RPMI8226 (cell line): ENCODE measurements at regions not wholly inside any gene's neighbourhood (a gene's known extent, or its start where the extent isn't known, plus 50 kb on each side); places are given as distances from the start of the nearest gene placed in this dataset.

Source experiments
- DNase-seq: peaks from one replicate; pipeline ENCODE4 v3.0.0-alpha.2; 2015

DNA sequence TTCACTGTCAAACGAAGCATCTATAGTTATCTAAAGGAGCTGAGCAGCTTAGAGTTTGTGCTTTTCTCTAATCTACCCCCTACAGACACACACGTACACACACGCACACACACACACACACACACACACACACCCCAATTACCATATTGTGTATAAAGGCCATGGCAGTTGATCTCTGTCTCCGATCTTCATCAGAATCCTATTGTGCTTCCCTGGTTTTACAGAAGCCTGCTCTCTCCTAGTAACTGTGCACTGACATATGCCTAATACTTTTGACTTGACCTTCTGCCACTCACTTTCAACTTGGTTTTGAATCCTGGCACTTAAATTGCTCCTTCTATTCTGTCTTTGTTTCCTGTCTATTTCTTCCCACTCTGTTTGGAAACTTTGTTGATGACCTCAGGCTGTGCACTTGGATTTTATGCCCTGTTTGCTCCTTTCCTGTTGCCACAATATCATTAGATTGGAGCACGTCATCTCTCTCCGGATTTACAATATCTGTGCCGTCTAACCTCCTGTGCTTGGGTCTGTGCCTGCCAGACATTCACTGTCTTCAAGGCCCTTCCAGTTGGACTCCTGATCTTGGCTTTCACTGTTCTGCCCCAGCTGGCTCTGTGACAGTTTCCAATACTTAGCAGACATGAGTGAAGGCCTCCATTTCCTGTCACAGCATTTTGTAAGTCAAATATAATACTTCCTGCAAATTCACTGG, 928.1 kb downstream of the FAT4 start:
- DNase-seq, result no peak

GRCh38 chr4:126247409-126247808, 932.7 kb downstream of the FAT4 start:
- DNase-seq, result no peak

GRCh38 chr4:126250006-126250405, 935.3 kb downstream of the FAT4 start:
- no peak for DNase-seq

- DNase-seq, result no peak
These were observed 936.4 kb downstream of the FAT4 start for GRCh38 chr4:126251169-126251568.

DNA sequence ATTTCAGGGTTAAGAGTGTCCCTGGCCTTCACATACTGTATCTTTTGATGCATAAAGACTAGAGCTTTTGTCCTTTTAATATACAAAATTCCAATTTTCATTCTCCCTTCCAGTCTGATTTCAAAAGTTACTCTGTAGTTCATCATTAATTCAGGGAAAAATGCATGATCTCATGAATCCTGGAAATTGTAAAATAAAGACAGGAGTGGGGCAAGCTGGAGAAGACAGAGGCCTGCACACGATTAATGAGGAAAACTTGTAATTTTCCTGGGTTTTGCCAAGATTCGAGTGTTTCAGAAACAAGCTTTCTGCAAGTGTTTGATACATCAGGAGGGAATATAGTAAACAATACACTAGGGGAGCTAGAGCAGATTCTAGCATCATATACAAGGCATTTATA, 947.9 kb downstream of the FAT4 start:
- DNase-seq, result no peak

GRCh38 chr4:126264839-126265238, 950.1 kb downstream of the FAT4 start:
- no peak for DNase-seq

GRCh38 chr4:126265888-126266287, 951.1 kb downstream of the FAT4 start:
- no peak for DNase-seq

DNA sequence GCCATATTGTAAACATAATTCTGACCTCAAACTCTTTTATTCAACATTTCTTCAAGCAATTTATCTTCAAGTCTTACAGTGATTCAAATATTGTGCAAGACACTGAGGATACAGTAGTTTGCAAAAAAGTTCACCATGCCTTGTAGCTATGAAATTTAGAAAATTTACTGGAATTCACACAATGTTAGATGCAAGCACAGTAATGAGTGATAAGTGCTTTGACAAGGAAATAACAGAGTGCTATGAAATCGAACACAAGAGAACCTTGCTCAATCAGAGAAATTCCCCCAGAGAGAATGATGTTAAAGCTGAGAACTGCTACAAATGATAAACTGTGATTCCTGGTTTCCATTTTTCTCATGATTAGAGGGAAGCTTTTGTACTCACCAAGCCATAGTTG, 952.9 kb downstream of the FAT4 start:
- no peak for DNase-seq

DNA sequence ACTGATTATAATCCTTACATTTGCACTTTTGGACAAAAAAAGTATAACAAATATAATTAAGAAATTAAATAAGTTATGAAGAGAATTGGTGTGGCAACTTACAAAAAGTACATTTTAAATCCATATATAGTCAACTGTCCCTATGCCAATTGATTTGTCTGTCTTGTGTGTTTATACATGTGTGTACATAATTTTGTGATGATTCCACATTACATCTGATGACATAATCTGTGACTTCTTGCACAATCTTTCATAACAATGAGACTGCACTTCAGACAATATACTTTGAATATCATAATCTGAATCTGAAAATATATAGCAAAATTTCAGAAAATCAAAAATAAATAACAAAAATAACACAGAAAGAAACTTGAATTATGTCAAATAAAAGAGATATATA, 953.4 kb downstream of the FAT4 start:
- DNase-seq, result no peak

DNA sequence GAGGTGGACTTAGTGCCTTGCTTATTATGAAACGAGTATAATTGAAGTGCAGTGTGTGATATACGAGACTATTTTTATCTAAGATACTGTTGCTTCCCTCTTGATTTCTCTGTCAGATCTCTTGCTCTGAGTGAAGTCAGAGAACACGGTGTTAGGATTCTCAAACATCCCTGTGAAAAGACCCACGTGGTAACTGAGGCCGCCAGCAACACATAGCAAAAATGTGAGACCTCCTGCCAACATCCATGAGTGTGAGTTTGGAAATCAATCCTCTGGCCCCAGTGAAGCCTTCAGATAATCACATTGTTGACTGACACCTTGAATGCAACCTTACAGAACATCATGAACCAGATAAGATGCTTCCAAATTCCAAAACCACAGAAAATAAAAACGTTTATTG, 954.4 kb downstream of the FAT4 start:
- DNase-seq, result no peak

- DNase-seq, result no peak
These were observed 956.5 kb downstream of the FAT4 start for GRCh38 chr4:126271292-126271691.

DNA sequence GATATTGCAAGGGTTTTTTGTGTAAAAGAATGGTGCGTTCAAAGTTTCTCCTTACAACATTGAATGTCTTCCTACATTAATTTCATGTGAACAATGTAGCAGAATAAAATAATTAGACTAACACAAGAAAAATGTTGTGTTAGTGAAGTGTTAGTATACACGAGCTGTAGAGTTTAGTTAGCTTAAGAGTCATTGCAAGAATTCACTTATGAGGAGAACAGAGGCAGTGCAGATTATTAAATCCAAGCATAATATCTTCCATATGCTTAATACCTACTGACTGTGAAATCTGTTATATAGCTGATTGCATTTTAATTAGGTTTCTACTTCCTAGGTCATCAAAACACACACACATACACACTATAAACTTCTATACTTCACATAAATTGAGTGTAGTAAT, 959.0 kb downstream of the FAT4 start:
- no peak for DNase-seq

- DNase-seq, result no peak
These were observed 977.1 kb downstream of the FAT4 start for GRCh38 chr4:126291886-126292285.

DNA sequence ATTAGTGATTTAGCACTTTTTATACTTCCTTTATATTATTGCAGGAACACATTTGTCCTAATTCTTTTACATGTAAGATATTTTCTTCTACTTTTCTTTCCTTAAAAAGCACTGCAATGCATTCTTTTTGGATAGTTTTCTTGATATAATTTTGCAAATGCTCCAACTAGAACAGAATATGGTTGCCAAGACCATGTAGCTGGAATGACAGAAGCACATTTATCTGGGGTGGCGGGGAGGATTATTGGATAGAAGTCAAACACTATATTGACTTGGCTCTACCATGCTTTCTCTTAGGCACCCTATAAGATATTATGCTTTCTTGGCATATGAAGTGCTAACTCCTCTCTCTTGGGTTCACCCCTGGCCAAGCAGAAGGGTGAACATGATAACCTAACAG, 983.5 kb downstream of the FAT4 start:
- no peak for DNase-seq

DNA sequence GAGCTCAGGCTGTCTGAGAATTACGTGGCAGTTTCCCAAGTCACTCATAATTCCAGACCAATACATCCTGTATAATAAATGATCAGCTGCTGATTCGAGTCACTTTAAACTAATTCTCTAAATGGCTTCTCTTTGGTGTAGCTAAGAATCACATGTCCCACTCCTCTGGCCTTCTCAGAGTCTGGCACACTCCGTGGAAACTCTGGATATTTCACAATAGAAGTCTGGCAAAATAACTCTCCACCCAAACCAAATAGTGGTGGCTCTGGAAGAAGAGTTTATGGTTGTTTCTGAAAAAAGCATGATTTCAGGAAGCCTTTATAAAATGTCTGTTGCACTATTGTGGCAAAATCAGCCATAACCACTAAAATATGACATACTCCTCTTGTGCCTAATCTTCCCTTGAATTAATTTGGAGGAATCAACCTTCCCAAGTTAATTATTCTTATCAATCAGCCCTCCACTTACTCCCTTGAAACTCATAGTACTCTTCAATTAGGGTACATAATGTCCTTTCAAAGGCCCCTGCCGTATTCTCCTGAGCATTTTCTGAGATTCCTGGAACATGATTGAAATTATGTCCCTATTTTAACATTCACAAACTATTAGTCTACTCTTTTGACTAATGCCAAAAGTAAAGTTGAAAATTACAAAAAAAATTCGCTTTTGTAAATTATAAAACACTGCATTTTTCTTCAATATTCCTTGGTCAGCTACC, 991.6 kb downstream of the FAT4 start:
- DNase-seq, result no peak

GRCh38 chr4:126318376-126318775, 1003.6 kb downstream of the FAT4 start:
- DNase-seq, result no peak

GRCh38 chr4:126328914-126329313, 1014.2 kb downstream of the FAT4 start:
- no peak for DNase-seq

- DNase-seq, result no peak
These were observed 1023.8 kb downstream of the FAT4 start for GRCh38 chr4:126338548-126338947.

DNA sequence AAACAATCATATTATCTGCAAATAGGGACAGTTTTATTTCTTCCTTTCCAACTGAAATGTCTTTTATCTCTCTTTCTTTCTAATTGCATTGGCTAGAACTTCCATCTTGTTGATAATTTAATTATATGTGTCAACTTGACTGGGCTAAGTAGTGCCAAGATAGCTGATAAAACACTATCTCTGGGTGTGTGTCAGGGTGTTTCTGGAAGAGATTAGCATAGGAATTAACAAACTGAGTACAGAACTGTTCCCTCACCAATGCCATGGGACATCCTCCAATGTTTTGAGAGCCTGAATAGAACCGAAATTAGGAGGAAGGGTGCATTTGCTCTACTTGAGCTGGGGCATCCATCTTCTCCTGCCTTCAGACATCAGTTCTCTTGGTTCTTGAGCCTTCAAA, 1027.2 kb downstream of the FAT4 start:
- no peak for DNase-seq

DNA sequence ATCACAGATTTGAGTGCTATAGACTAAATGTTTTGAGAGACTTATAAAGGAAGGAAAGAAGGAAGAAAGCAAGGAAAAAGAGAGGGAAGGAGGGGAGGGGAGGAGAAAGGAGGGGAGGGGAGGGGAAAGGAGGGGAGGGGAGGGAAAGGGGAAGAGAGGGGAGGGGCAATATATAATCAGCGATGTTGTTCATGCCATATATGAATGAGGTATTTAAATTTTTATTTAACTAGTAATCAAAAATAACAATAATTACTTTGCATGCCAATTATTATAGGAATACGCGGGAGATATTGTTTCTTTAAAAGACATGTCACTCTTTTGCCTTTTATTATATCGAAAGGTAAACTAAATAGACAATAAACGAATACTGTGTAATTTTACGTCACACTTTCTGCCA, 1029.7 kb downstream of the FAT4 start:
- DNase-seq, result no peak

GRCh38 chr4:126346654-126347053, 1031.9 kb downstream of the FAT4 start:
- DNase-seq, result no peak

GRCh38 chr4:126354784-126355183, 1040.0 kb downstream of the FAT4 start:
- DNase-seq, result no peak

DNA sequence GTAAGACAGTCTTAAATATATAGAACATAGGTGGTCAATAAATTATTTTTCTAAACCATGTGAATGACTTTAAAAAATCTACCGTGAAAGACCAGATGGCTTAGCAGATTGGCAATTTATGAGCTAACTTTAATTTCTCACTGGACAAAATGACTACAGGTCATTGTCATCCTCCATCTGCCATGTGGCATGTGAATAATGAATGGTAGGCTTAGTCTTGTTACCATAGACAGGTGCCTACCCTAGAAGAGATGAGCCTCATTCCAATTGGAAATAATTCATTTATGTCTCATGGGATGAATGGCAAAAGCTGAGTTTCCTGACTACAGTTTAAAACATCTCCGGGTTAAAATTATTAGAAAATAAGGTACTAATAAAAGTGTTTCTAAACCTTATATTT, 1043.3 kb downstream of the FAT4 start:
- DNase-seq, result no peak

DNA sequence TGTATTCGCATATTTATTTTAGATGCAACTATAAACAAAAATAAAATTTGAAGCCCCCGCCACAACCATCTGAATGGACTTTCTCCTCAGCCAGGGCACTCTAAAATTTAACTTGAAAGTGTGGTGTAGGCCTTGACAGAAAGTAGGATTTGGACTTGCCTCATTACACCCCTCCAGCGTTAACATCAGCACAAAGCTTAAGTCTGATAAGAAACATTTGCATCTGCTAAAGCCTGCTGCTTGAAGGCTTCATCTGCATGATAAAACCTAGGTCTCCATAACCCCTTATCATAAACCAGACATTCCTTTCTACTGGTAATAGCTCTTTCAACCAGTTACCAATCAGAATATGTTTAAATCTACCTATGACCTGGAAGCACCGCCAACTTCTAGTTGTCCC, 1046.5 kb downstream of the FAT4 start:
- no peak for DNase-seq
